HG03139 (cell line): ENCODE measurements at regions not wholly inside any gene's neighbourhood (a gene's known extent, or its start where the extent isn't known, plus 50 kb on each side); places are given as distances from the start of the nearest gene placed in this dataset.

Source experiments
- ATAC-seq: cut with Tn5 transposase; IDR thresholded peaks from one replicate; pipeline ENCODE4 v1.9.1; 2021; ENCODE audit not compliant: unreplicated experiment

DNA sequence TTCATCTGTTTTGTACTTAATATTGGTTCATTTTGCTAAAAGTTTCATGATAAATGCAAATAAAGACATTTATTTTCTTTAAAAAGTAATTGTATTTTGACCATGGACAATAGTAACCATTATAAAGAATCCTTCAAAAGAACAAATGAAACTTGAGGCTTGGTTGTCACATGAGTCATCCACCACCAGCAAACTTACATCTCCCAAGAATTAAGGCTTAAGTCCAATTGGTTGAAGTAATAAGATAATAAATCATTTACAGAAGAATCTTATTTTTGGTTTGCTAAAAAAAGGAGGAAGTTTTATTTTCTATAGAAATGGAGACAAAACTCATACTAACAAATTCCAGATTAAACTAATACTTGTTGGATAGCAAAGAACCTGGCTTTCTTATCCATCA lies 84.8 kb upstream of the KITLG start:
- ATAC-seq: no peak

DNA sequence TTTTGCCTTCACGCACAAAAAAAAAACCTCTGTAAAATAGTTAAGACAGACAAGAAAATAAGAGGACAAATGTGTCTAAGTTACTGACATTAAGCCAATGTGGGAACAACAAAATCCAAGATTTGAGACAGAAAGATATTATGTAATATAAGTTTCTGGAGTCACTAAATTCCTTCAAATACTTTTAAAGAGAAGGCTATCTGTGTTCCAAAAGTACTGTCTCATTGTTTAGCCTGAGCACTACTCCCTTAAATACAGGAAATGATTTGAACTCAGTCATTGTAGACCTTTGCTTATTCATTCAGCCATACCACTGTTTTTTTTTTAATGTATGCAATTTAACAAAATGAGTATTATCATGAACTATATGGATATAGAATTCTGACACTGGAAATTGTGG lies 82.7 kb upstream of the KITLG start:
- no peak for ATAC-seq

DNA sequence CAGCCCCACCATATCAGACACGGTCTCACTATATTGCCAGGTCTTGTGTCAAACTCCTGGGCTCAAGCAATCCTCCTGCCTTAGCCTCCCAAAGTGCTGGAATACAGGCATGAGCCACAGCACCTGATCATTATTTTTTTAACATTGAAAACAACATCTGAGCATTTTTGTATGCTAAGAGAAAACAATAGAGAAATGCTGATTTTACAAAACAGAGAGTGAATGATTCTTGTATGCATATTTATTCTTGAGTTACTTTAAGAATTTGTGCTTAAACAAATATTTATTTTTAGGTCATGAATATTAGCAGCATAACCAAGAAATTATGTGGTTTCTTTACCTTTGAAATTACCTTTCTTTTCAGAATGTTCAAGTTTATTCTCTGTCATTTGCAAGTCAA lies 81.8 kb upstream of the KITLG start:
- ATAC-seq: no peak

DNA sequence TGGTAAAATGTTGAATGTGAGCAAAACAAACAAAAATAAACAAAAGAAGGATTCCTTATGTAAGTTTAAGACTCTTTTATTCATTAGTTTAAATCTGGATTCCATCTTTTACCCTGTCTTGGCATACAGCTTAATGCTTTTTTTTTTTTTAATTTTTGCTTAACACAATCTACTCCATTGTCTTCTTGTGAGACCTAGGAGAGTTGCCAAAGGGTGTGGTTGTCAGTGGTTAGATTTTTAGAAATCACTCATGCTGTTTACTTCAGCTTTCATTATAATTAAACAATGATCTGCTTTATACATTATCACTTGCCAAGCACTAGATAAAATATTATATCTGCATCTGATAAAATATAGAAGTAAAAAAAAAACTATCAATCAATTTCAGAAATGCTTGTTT lies 77.7 kb upstream of the KITLG start:
- no peak for ATAC-seq

DNA sequence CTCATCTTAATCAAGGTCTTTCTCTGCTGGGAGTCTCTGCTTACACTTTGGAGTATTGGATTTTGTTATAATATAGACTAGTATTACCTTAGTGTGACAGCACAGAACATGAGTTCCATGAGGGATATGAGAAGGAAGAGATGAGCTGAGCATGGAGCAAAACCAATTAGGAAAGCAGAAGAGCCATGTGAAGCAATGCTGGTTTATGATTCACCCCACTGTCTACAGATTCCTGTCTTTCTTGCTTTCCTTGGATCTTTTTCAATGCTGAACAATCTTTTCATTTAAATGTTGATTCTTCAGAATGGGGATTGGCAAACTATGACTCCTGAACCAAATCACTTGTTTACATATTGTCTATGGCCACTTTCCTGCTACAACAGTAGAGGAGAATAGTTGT lies 70.4 kb upstream of the KITLG start:
- no peak for ATAC-seq

DNA sequence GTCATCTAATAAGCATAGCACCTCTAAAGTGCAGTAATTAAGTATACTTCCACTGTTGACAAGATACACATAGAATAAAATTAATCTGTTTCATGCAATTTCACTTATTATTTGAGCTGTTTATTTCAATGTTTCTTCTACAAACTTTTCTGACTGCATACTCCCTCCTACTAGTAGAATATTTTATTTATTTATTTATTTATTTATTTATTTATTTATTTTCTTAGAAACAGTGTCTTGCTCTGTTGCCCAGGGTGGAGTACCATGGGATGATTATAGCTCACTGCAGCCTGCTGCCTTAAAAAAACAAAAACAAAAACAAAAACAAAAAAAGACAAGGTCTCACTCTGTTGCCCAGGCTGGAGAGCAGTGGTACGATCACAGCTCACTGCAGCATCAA lies 68.4 kb upstream of the KITLG start:
- no peak for ATAC-seq

DNA sequence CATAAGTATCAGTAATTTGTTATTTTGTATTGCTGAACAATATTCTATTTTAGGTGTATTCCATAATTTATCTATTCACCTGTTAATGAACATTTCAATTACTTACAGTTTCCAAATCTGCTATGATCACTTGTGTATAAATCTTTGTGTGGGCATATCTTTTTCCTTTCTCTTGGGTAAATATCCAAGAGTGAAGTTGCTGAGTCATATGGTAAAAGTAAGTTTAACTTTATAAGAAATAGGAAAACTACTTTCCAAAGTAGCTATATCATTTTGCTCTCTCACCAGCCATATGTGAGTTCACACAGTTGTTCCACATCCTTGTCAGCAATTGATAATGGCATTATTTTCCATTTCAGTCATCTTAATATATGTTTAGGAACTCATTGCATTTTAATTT lies 66.6 kb upstream of the KITLG start:
- ATAC-seq: no peak

DNA sequence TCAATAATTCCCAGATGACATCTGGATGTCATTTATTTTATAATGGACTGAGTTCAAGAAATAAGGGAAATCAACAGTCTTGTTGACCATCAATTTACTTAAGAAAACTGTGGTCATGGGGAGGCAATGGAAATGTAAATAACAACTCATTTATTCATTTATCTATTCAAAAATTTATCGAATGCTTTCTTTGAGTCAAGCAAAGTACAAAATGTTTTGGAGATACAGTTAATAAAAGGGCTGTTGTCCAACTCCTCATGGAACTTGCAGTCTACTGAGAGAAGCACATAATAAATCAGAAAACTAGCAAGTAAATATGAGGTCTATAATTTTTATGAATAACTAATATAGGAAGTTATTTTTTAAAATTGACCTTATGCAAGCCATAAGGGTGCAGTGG lies 65.5 kb upstream of the KITLG start:
- ATAC-seq: no peak

DNA sequence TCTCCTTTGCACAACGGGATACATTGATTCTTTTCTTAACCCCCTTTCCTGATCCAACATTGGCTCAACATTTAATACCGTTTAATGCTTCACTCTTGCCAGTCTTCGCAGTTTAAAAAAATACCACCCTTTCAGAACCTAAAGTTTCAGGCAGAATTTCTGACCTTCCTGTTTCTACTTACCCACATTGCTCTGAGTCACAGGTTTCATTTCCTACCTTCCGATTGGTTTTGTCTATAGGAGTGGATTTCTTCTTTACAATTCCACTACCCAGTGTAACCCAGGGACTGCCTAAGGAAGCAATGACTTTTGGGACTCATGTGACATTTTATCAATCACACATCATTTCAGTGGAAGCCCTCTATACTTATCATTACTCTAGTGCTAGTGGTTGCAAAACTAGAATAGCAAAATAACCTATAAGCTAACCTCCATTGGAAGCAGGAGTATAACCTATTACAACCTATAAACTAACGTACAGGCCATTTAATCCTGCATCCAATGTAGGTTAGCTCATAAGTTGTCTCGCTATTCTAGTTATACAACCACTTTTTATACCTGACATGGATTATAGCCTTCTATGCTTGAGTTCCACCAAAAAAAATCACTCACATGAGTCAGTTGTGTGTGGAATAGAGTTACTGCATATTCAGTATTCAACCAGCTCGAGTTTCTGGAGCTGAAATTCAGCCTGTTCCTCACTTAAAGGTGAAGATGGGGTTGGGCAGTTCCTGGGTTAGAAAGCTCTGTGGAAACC lies 64.9 kb upstream of the KITLG start:
- no peak for ATAC-seq

DNA sequence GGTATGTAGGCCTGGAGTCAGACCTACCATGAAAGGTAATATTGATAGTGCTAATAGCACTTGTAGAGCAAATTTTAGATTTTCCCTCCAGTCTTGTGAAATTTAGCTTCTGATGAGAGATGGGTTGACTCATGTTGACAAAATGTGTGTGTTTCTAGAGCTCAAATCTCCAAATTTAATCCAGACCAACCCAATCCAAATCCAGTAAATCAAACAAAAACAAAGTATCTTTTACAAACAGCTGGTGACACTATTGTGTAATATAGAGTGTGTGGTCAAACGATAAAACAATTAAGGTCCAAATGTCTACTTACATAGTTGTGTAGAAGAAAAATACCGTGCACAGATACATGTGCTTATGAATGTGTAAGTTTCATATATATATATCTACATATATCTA lies 63.4 kb upstream of the KITLG start:
- ATAC-seq: no peak

DNA sequence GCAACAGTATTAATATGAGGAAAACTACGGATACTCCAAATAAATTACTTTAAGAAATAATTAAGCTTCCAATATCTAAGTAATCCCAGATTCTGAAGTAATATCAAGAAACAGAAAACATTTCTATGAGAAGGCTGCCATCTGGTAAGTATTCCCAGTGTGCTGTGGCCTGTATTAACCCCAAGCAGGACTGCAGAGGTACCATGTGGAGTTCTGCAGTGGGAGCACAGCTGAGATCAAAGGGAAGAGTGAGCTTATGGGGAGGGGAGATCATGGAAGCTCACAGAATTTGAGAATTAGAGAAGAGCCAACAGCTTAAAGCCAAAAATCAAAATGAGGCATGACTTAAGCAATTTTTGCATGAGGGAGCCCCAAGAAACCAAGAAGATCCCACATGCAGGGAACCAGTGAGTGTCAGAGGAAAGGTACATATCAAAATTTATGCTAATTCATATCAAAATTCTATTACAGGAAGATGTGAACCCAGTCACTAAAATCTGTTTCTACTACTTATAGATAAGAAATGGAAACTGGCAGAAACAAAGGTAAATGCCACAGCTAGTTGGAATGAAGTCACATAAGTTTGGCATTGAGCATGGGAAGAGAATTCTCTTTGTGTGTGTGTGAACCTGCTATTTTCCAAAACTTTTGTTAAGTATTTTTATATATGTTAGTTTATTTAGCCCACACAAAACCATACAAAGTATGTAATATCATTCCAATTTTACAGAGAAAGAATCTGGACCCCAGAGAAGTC lies 62.6 kb upstream of the KITLG start:
- ATAC-seq: no peak

DNA sequence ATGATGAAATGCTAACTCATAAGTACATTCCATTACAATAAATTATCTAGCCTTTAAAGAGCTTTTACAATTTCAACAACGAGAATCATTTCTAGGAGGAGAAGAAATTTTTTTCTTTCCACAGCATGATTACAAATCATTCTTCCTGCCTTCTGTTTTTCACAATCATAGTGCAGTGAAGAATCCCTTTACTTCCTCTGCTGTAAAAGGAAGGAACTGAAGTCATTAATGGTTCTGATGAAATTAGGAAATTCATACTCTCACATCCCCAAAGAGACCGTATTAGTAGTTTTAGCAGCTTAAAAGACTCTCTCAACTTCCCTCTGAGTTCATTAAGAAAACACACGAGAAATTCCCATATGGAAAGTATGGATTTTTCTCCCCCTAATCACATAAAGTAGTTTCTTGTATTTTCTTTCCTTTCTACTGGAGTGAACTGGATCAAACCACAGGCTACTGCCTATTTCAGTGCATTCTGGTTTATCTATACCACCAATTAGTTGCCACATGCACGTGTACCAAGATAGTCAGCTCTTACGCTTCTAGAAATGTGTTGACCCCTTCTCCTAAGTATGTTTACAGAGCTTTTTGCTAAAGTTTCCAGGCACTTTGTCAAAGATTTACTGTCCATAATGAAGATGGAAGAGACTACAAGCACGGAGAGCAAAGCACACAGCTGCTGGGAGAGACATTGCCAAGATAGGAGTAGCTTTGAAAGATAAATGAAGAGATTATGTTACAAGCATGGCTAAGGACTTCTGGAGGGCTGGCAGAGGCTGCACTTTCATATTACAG lies 58.9 kb upstream of the KITLG start:
- no peak for ATAC-seq

DNA sequence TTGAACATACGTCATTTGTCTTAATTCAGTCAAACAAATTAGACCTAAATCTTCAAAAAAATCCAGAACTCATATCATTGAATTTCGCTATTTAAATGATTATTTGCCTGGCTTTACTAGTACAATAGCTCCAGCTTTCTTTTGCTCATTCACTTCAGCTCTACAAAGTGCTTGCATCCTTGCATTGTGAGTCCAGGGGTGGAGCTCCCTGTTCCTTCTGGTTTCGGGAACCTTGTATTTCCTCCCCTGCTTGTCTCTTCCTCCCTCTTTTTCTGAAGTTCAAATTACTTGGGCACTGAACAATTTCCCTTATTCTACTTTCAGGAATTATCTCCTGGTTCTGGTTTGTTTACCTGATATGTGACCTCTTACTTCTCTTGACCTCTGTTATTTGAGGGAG lies 58.1 kb upstream of the KITLG start:
- ATAC-seq: no peak

DNA sequence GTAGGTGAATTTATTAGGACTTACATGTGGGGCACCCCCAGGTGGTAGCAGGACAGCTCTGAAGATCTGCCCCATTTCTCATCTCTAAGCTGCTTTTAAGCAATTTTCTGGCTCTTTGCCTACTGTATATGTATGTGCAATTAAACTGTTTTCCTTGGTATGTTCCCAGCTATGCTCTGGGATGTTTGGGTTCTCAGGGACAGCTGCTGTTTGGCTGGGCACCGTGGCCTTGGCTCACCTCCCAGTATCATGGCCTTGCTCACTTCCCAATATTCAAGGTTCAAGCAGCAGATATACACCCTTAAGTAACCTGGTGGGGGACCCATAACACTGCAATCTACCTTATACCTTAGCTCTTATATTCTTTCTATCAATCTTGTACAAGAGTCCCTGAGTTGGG lies 53.7 kb upstream of the KITLG start:
- no peak for ATAC-seq

DNA sequence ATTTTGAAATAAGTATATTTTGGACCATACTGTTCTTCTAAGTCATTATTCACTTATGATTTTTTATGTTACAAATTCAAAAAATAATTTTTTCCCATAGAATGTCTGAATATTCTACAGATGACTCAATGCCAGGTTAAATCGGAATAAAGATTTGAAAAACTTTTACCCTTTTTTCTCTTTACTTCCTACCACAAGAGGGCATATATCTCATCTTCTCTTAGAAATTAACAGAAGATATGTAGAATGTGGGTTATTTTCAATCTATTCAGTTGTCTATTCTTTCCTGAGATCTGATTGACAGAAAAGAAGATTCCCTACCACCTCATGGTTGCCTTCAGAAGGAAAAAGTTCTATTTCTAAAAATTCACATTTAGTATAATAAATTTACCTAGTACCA lies 53.0 kb upstream of the KITLG start:
- no peak for ATAC-seq

DNA sequence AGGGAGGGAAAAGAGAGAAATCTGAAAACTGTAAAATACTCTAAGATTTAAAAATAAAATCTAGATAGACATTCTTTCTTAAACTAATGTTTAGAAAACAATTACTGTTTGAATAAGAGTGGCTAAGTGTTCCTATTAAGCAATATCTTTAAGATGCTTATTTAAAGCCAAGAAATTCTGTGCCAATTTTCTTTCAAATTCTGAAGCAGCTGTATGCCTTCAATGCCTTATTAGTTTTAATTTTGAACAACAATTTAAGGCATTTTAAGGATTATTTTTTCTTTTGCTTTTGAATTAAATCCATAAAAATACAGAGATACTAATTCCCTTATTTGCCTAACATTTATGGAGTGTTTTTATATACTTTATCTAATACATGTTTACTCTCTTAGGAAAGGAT lies 50.3 kb upstream of the KITLG start:
- ATAC-seq: no peak
